Keratinocyte (primary cell): ENCODE measurements at regions not wholly inside any gene's neighbourhood (a gene's known extent, or its start where the extent isn't known, plus 50 kb on each side); places are given as distances from the start of the nearest gene placed in this dataset.

Source experiments
- DNase-seq: peaks from one replicate; pipeline ENCODE4 v3.0.0-alpha.2; 2011; ENCODE audit warnings: low read depth, missing footprints, low spot score
- FAIRE-seq: peaks from 2 replicates; lab custom pipeline; 2011; peaks lifted over from hg19 to GRCh38; lab: Jason Lieb, UNC
- H2AFZ ChIP-seq: 2 replicates; pipeline ENCODE4 v1.6.0; 2012; ENCODE audit warnings: low read length, control low read depth, inconsistent platforms; ENCODE audit not compliant: control insufficient read depth
- H3K27ac ChIP-seq: 2 replicates; pipeline ENCODE4 v1.5.1; 2011; ENCODE audit warnings: low read length; ENCODE audit not compliant: control insufficient read depth, insufficient read depth
- H3K27me3 ChIP-seq: 3 replicates; pipeline ENCODE4 v1.6.0; 2011; ENCODE audit warnings: low read length; ENCODE audit not compliant: control insufficient read depth, insufficient read depth; ENCODE audit errors: extremely low read depth
- H3K36me3 ChIP-seq, 2 experiments: 2 replicates in 1 of 2; 3 replicates in 1 of 2; pipeline ENCODE4 v1.5.1; 2011; ENCODE audit warnings: low read length in 2 of 2, mild to moderate bottlenecking in 1 of 2; ENCODE audit not compliant: control insufficient read depth in 2 of 2, insufficient read depth in 2 of 2; ENCODE audit errors: extremely low read depth in 1 of 2
- H3K4me1 ChIP-seq: 3 replicates; pipeline ENCODE4 v1.5.1; 2011; ENCODE audit warnings: low read length; ENCODE audit not compliant: control insufficient read depth, insufficient read depth; ENCODE audit errors: extremely low read depth
- H3K4me2 ChIP-seq: 3 replicates; pipeline ENCODE4 v1.6.0; 2011; ENCODE audit warnings: low read depth, low read length; ENCODE audit not compliant: control insufficient read depth, insufficient read depth; ENCODE audit errors: extremely low read depth
- H3K4me3 ChIP-seq, 3 experiments: fragments of 200-600 bp in 1 of 3; sonication (generic) in 1 of 3; 2 replicates in 2 of 3; 3 replicates in 1 of 3; pipeline ENCODE4 v1.5.1; 2011 to 2016; ENCODE audit warnings: low read length in 3 of 3, mild to moderate bottlenecking in 3 of 3, control low read depth in 2 of 3, inconsistent platforms in 1 of 3, low read depth in 1 of 3, mixed read lengths in 1 of 3, mixed run types in 1 of 3, moderate library complexity in 1 of 3; ENCODE audit not compliant: control insufficient read depth in 2 of 3, insufficient read depth in 2 of 3; ENCODE audit errors: extremely low read depth in 1 of 3
- H3K79me2 ChIP-seq: 2 replicates; pipeline ENCODE4 v1.6.0; 2012; ENCODE audit warnings: low read length; ENCODE audit not compliant: control insufficient read depth, insufficient read depth
- H3K9ac ChIP-seq: 3 replicates; pipeline ENCODE4 v1.6.0; 2011; ENCODE audit warnings: low read length; ENCODE audit not compliant: control insufficient read depth, insufficient read depth; ENCODE audit errors: extremely low read depth
- H3K9me1 ChIP-seq: 3 replicates; pipeline ENCODE4 v1.6.0; 2011; ENCODE audit warnings: low read length; ENCODE audit not compliant: control insufficient read depth, insufficient read depth; ENCODE audit errors: extremely low read depth
- H3K9me3 ChIP-seq: 2 replicates; pipeline ENCODE4 v1.5.1; 2012; ENCODE audit warnings: low read depth, low read length; ENCODE audit not compliant: control insufficient read depth
- H4K20me1 ChIP-seq: 3 replicates; pipeline ENCODE4 v1.6.0; 2011; ENCODE audit warnings: low read length; ENCODE audit not compliant: control insufficient read depth, insufficient read depth; ENCODE audit errors: extremely low read depth
- EZH2 ChIP-seq: IDR thresholded peaks from one replicate; pipeline ENCODE4 v1.6.1; 2012; ENCODE audit warnings: inconsistent platforms, mild to moderate bottlenecking, low read length, moderate library complexity
- dilution Hi-C: fragments of 300-500 bp; cut with MboI; formaldehyde crosslinking; loops from one replicate; pipeline ENCODE4 v1.7.0; 2020; ENCODE audit warnings: low sequenced_read_pairs; ENCODE audit not compliant: extremely low pct_ligation_motif_present
- TF ChIP-seq, protein P1 (sequence below), 3 experiments: IDR thresholded peaks in 1 of 3; conservative IDR thresholded peaks in 1 of 3; optimal IDR thresholded peaks in 1 of 3; 2 replicates in 2 of 3; 3 replicates in 1 of 3; pipeline versions ENCODE3 to v1.5.1; 2011; ENCODE audit warnings: low read length in 3 of 3, mild to moderate bottlenecking in 3 of 3, moderate library complexity in 2 of 3, control low read depth in 1 of 3, inconsistent platforms in 1 of 3; ENCODE audit not compliant: insufficient read depth in 2 of 3; ENCODE audit errors: extremely low read depth in 1 of 3

DNA sequence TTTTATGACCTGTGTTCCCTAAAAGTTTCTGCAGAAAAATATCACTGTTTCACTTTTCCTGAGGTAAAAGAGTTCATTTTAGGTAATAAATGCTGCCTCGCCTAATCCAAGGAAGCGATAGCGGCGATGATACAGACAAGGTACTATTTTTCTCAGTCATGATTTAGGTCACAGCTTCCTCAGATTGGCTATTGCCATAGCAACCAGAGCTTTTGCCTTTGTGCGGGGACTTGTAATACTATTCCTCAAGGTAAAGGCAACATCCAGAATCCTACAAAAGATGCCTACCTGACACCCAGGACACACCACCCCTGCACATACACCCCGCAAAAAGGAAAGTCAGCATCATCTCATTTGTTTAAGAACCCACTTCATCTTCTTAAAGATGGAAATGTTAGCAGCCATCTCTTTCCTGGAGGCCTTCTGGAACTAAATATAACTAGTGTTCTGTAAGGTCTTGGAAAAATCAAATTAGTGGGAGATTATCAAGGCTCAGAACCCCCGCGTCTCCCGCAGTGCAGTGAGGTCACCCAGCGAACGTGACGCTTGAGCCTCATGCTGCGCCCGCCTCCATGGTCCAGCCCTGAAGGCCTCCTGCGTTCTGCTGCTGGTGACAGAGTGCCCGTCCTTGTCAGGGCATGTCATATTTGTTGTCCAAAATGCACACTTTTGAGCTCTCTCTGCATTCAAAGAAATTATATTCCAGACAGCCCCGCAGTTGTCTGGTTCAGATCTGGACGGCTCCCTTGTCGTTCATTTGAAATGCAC lies 402.0 kb upstream of the RNF32 start:
- H3K27ac ChIP-seq: no peak overlapping the region
- H3K9me1 ChIP-seq: no peaks in the 10 kb centered on the region
- peaks cover 9% of the 10 kb centered on the region for H3K9me3 ChIP-seq
- no peaks in the 10 kb centered on the region for H3K27me3 ChIP-seq
- no peak overlapping the region for H3K4me2 ChIP-seq
- TF ChIP-seq, protein P1, sequence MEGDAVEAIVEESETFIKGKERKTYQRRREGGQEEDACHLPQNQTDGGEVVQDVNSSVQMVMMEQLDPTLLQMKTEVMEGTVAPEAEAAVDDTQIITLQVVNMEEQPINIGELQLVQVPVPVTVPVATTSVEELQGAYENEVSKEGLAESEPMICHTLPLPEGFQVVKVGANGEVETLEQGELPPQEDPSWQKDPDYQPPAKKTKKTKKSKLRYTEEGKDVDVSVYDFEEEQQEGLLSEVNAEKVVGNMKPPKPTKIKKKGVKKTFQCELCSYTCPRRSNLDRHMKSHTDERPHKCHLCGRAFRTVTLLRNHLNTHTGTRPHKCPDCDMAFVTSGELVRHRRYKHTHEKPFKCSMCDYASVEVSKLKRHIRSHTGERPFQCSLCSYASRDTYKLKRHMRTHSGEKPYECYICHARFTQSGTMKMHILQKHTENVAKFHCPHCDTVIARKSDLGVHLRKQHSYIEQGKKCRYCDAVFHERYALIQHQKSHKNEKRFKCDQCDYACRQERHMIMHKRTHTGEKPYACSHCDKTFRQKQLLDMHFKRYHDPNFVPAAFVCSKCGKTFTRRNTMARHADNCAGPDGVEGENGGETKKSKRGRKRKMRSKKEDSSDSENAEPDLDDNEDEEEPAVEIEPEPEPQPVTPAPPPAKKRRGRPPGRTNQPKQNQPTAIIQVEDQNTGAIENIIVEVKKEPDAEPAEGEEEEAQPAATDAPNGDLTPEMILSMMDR (optimal IDR thresholded peaks at IDR 0.05 in 1 of 3, IDR thresholded peaks at IDR 0.05 in 1 of 3, conservative IDR thresholded peaks at IDR 0.05 in 1 of 3; ENCODE audit: extremely low read depth in 1 of 3, insufficient read depth in 2 of 3, low read length in 3 of 3): no peak
- TF ChIP-seq EZH2: no peak
- H2AFZ ChIP-seq: no peak overlapping the region
- dilution Hi-C loops: no loop called here
- H3K9ac ChIP-seq: no peak overlapping the region
- H3K36me3 ChIP-seq: no peaks in the 10 kb centered on the region
- DNase-seq: no peak
- FAIRE-seq: no peak
- no peaks in the 10 kb centered on the region for H4K20me1 ChIP-seq
- no peaks in the 10 kb centered on the region for H3K4me1 ChIP-seq
- H3K4me3 ChIP-seq: no peak overlapping the region
- H3K79me2 ChIP-seq: no peaks in the 10 kb centered on the region

- dilution Hi-C loops: no loop called here
- H3K27ac ChIP-seq: no peak overlapping the region
- H3K79me2 ChIP-seq: no peaks in the 10 kb centered on the region
- no peaks in the 10 kb centered on the region for H3K27me3 ChIP-seq
- FAIRE-seq (no peak), DNase-seq (no peak)
- no peaks in the 10 kb centered on the region for H3K4me1 ChIP-seq
- TF ChIP-seq, protein P1 (optimal IDR thresholded peaks at IDR 0.05 in 1 of 3, IDR thresholded peaks at IDR 0.05 in 1 of 3, conservative IDR thresholded peaks at IDR 0.05 in 1 of 3; ENCODE audit: extremely low read depth in 1 of 3, insufficient read depth in 2 of 3, low read length in 3 of 3): no peak
- no peak for TF ChIP-seq EZH2
- H3K9ac ChIP-seq: no peak overlapping the region
- H4K20me1 ChIP-seq: no peaks in the 10 kb centered on the region
- H3K4me2 ChIP-seq: no peak overlapping the region
- no peak overlapping the region for H3K4me3 ChIP-seq
- H2AFZ ChIP-seq: no peak overlapping the region
- peaks cover 9% of the 10 kb centered on the region for H3K9me3 ChIP-seq
- H3K36me3 ChIP-seq: no peaks in the 10 kb centered on the region
- no peaks in the 10 kb centered on the region for H3K9me1 ChIP-seq
Measured at GRCh38 chr7:156237614-156238013, 403.0 kb upstream of the RNF32 start.
